ENCODE measurements at regions not wholly inside any gene's neighbourhood (a gene's known extent, or its start where the extent isn't known, plus 50 kb on each side); places are given as distances from the start of the nearest gene placed in this dataset.
A peak's percentile ranks its signal among the peaks of the same experiment; 100 is the strongest.

DNA sequence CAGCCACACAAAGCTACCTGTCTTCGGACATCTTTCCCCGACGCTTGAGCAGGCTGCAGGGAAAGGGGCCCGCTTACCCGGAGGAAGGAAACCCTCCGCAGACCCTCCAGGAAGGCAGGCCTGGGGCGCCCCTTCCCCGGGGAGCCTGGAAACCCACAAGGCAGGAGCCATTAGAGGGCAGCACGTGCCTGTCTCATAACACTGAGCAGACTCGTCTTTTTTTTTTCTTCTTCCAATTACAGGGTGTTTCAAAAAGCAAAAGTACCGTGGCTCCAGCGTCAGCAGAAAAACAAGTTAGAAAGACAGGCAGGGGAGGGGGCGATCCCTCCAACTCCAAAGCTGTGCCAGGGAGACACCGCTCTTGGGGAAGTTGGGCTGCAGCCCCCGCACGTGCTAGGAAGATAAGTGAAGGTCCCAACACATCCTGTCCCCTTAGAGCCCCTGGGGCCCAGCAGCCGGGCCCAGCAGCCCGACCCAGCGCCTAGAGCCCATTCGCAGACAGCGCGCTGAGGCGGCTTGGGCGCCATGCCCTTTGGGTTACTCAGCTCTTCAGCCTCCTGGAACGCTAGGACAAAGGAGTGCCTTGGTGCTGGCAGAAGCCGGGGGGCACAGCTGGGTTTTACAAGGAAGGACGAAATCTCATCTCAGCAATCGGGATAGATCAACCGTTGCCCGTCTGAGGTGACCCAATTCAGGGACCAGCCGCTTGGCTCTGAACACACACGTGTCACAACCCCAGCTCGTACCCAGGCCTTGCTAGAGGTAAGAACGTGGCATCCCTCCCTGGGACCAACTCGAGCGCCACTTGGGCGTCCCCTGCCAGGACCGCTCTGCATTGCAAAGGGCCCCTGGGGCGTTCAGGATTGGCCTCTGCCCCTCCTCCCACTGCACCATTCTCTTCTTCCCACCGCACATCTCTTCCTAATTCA, 136.3 kb downstream of the LY86 start (continued):
- TF ChIP-seq, protein P1, sequence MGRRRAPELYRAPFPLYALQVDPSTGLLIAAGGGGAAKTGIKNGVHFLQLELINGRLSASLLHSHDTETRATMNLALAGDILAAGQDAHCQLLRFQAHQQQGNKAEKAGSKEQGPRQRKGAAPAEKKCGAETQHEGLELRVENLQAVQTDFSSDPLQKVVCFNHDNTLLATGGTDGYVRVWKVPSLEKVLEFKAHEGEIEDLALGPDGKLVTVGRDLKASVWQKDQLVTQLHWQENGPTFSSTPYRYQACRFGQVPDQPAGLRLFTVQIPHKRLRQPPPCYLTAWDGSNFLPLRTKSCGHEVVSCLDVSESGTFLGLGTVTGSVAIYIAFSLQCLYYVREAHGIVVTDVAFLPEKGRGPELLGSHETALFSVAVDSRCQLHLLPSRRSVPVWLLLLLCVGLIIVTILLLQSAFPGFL (CRISPR knock-in tag; IDR thresholded peaks at IDR 0.05) = no peak
- TF ChIP-seq KAT7 (CRISPR knock-in tag; IDR thresholded peaks at IDR 0.05; ENCODE audit: borderline replicate concordance) = 0 out of 2 replicates have a peak, but pooled peaks have one; percentile 76
- 0 out of 2 replicates have a peak, but pooled peaks have one; percentile 16 for TF ChIP-seq TOE1 (IDR thresholded peaks at IDR 0.05; ENCODE audit: borderline replicate concordance)
- TF ChIP-seq TOE1 (CRISPR knock-in tag; IDR thresholded peaks at IDR 0.05; ENCODE audit: borderline replicate concordance, low read depth) = no peak
- TF ChIP-seq OTX1 (CRISPR knock-in tag; IDR thresholded peaks at IDR 0.05) = no peak
- no peak for TF ChIP-seq CBFB (CRISPR knock-in tag; IDR thresholded peaks at IDR 0.05)
- TF ChIP-seq HNRNPL (IDR thresholded peaks at IDR 0.05; ENCODE audit: low read depth, low read length) = no peak
- TF ChIP-seq, protein P2, sequence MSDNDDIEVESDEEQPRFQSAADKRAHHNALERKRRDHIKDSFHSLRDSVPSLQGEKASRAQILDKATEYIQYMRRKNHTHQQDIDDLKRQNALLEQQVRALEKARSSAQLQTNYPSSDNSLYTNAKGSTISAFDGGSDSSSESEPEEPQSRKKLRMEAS (CRISPR knock-in tag; IDR thresholded peaks at IDR 0.05) = peak; percentile 63
- TF ChIP-seq RB1 (IDR thresholded peaks at IDR 0.05; ENCODE audit: low read depth) = 0 out of 2 replicates have a peak, but pooled peaks have one; percentile 20
- TF ChIP-seq NCOA4 (IDR thresholded peaks at IDR 0.05; ENCODE audit: partially characterized antibody) = no peak
- no peak for TF ChIP-seq NONO (IDR thresholded peaks at IDR 0.05; ENCODE audit: low read depth in 2 of 2, low read length in 1 of 2)
- TF ChIP-seq, protein P3, sequence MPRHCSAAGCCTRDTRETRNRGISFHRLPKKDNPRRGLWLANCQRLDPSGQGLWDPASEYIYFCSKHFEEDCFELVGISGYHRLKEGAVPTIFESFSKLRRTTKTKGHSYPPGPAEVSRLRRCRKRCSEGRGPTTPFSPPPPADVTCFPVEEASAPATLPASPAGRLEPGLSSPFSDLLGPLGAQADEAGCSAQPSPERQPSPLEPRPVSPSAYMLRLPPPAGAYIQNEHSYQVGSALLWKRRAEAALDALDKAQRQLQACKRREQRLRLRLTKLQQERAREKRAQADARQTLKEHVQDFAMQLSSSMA (CRISPR knock-in tag; IDR thresholded peaks at IDR 0.05) = no peak
- peak; percentile 93 for TF ChIP-seq MIER1 (IDR thresholded peaks at IDR 0.05; ENCODE audit: low read depth)
- TF ChIP-seq, protein P4, sequence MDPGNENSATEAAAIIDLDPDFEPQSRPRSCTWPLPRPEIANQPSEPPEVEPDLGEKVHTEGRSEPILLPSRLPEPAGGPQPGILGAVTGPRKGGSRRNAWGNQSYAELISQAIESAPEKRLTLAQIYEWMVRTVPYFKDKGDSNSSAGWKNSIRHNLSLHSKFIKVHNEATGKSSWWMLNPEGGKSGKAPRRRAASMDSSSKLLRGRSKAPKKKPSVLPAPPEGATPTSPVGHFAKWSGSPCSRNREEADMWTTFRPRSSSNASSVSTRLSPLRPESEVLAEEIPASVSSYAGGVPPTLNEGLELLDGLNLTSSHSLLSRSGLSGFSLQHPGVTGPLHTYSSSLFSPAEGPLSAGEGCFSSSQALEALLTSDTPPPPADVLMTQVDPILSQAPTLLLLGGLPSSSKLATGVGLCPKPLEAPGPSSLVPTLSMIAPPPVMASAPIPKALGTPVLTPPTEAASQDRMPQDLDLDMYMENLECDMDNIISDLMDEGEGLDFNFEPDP (CRISPR knock-in tag; IDR thresholded peaks at IDR 0.05) = no peak
- TF ChIP-seq BACH1 (tag; IDR thresholded peaks at IDR 0.05) = no peak
- TF ChIP-seq ZNF224 (CRISPR knock-in tag; IDR thresholded peaks at IDR 0.05) = no peak
- TF ChIP-seq MYC (IDR thresholded peaks at IDR 0.05; ENCODE audit: low read depth, low read length) = 0 out of 2 replicates have a peak, but pooled peaks have one; percentile 12
- no peak; the same call in 1 of the 2 replicates for TF ChIP-seq MYC (CRISPR knock-in tag; IDR thresholded peaks at IDR 0.05; ENCODE audit: borderline replicate concordance, low read depth)
- 0 out of 2 replicates have a peak, but pooled peaks have one; percentile 24 for TF ChIP-seq TEAD4 (IDR thresholded peaks at IDR 0.05; ENCODE audit: low read length)
- TF ChIP-seq TEAD4 (CRISPR knock-in tag; IDR thresholded peaks at IDR 0.05; ENCODE audit: borderline replicate concordance) = no peak

Data from K562 (cell line).